ENCODE measurements at regions not wholly inside any gene's neighbourhood (a gene's known extent, or its start where the extent isn't known, plus 50 kb on each side); places are given as distances from the start of the nearest gene placed in this dataset.

DNA sequence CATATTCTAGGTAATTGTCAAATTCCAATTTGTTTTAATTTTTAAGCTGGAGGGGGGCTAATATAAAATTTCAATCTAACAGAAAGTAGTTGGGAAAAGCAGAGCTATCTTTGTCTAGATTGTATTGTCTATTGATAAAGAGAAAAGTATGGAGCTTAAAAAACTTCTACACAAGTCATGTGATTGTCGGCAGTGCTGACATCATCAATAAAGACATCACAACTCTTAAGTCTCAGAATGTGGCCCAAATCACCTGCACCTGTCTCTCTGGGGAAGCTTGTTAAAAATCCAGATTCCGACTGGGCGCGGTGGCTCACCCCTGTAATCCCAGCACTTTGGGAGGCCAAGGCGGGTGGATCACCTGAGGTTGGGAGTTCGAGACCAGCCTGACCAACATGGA, 333.8 kb downstream of the RASEF start:
- Histone ChIP-seq H3K36me3 (ENCODE audit: control insufficient read depth in 2 of 2, insufficient read depth in 2 of 2, low read length in 1 of 2) (no peaks in the 10 kb centered on the region), H3K4me3 (ENCODE audit: low read depth in 1 of 2, low read length in 2 of 2) (no peak overlapping the region), H3K27me3 (ENCODE audit: control insufficient read depth in 1 of 2, insufficient read depth in 2 of 2, low read length in 2 of 2) (no peaks in the 10 kb centered on the region), H3K4me1 (ENCODE audit: control insufficient read depth in 2 of 2, insufficient read depth in 2 of 2, low read length in 1 of 2) (no peaks in the 10 kb centered on the region), H3K9me3 (ENCODE audit: control insufficient read depth in 2 of 2, insufficient read depth in 1 of 2, low read depth in 1 of 2, low read length in 1 of 2) (no peaks in the 10 kb centered on the region), H3K27ac (ENCODE audit: low read depth in 2 of 2, low read length in 1 of 2) (no peak overlapping the region)
- WGBS, 2 donors = 92 to 93% methylated on average over 6 of the region's 6 CpGs

- Histone ChIP-seq H3K27ac (ENCODE audit: low read depth in 2 of 2, low read length in 1 of 2) (no peak overlapping the region), H3K4me1 (ENCODE audit: control insufficient read depth in 2 of 2, insufficient read depth in 2 of 2, low read length in 1 of 2) (no peaks in the 10 kb centered on the region), H3K4me3 (ENCODE audit: low read depth in 1 of 2, low read length in 2 of 2) (no peak overlapping the region), H3K9me3 (ENCODE audit: control insufficient read depth in 2 of 2, insufficient read depth in 1 of 2, low read depth in 1 of 2, low read length in 1 of 2) (no peaks in the 10 kb centered on the region), H3K36me3 (ENCODE audit: control insufficient read depth in 2 of 2, insufficient read depth in 2 of 2, low read length in 1 of 2) (no peaks in the 10 kb centered on the region), H3K27me3 (ENCODE audit: control insufficient read depth in 1 of 2, insufficient read depth in 2 of 2, low read length in 2 of 2) (no peaks in the 10 kb centered on the region)
- WGBS, 2 donors = 62 to 74% methylated on average over 1 of the region's 1 CpG
These were observed 332.9 kb downstream of the RASEF start for GRCh38 chr9:82729991-82730589.

- WGBS, 2 donors = 40 to 56% methylated on average over 3 of the region's 3 CpGs
- no peaks in the 10 kb centered on the region for H3K9me3 ChIP-seq (ENCODE audit: control insufficient read depth in 2 of 2, insufficient read depth in 1 of 2, low read depth in 1 of 2, low read length in 1 of 2)
- no peaks in the 10 kb centered on the region for H3K36me3 ChIP-seq (ENCODE audit: control insufficient read depth in 2 of 2, insufficient read depth in 2 of 2, low read length in 1 of 2)
- H3K27me3 ChIP-seq (ENCODE audit: control insufficient read depth in 1 of 2, insufficient read depth in 2 of 2, low read length in 2 of 2) = no peaks in the 10 kb centered on the region
- no peak overlapping the region for H3K4me3 ChIP-seq (ENCODE audit: low read depth in 1 of 2, low read length in 2 of 2)
- no peaks in the 10 kb centered on the region for H3K4me1 ChIP-seq (ENCODE audit: control insufficient read depth in 2 of 2, insufficient read depth in 2 of 2, low read length in 1 of 2)
- H3K27ac ChIP-seq (ENCODE audit: low read depth in 2 of 2, low read length in 1 of 2) = no peak overlapping the region
These were observed 330.0 kb downstream of the RASEF start for GRCh38 chr9:82732928-82733327.

- H3K4me1 ChIP-seq (ENCODE audit: control insufficient read depth in 2 of 2, insufficient read depth in 2 of 2, low read length in 1 of 2) = no peaks in the 10 kb centered on the region
- no peak overlapping the region for H3K4me3 ChIP-seq (ENCODE audit: low read depth in 1 of 2, low read length in 2 of 2)
- H3K36me3 ChIP-seq (ENCODE audit: control insufficient read depth in 2 of 2, insufficient read depth in 2 of 2, low read length in 1 of 2) = no peaks in the 10 kb centered on the region
- WGBS, 2 donors = 89 to 94% methylated on average over 4 of the region's 4 CpGs
- no peak overlapping the region for H3K27ac ChIP-seq (ENCODE audit: low read depth in 2 of 2, low read length in 1 of 2)
- H3K9me3 ChIP-seq (ENCODE audit: control insufficient read depth in 2 of 2, insufficient read depth in 1 of 2, low read depth in 1 of 2, low read length in 1 of 2) = no peaks in the 10 kb centered on the region
- no peaks in the 10 kb centered on the region for H3K27me3 ChIP-seq (ENCODE audit: control insufficient read depth in 1 of 2, insufficient read depth in 2 of 2, low read length in 2 of 2)
These were observed 326.8 kb downstream of the RASEF start for GRCh38 chr9:82736126-82736525.

GRCh38 chr9:82736701-82737100, 326.2 kb downstream of the RASEF start:
- H3K9me3 ChIP-seq (ENCODE audit: control insufficient read depth in 2 of 2, insufficient read depth in 1 of 2, low read depth in 1 of 2, low read length in 1 of 2) = no peaks in the 10 kb centered on the region
- no peaks in the 10 kb centered on the region for H3K36me3 ChIP-seq (ENCODE audit: control insufficient read depth in 2 of 2, insufficient read depth in 2 of 2, low read length in 1 of 2)
- no peak overlapping the region for H3K27ac ChIP-seq (ENCODE audit: low read depth in 2 of 2, low read length in 1 of 2)
- H3K4me1 ChIP-seq (ENCODE audit: control insufficient read depth in 2 of 2, insufficient read depth in 2 of 2, low read length in 1 of 2) = no peaks in the 10 kb centered on the region
- no peak overlapping the region for H3K4me3 ChIP-seq (ENCODE audit: low read depth in 1 of 2, low read length in 2 of 2)
- WGBS, 2 donors = 60 to 83% methylated on average over 2 of the region's 2 CpGs
- H3K27me3 ChIP-seq (ENCODE audit: control insufficient read depth in 1 of 2, insufficient read depth in 2 of 2, low read length in 2 of 2) = no peaks in the 10 kb centered on the region

DNA sequence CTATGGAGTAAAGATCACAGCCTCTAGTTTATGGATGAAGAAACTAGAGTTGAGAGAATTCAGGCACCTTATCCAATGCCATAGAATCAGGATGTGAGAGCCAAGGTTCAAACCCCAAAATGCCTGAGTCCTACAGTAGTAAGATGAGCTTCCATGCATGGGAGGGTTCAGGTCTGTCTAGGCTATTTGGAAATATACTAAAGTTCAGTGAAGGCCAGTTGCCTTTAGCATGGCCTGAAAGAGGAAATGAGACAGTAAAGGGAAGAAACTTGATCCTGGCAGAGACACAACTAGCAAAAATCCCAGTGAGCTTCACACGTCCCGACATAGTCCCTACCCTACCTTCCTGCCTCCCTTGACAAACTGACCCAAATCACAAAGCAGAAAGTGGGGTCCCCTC, 317.0 kb downstream of the RASEF start:
- H3K27me3 ChIP-seq (ENCODE audit: control insufficient read depth in 1 of 2, insufficient read depth in 2 of 2, low read length in 2 of 2) = no peaks in the 10 kb centered on the region
- H3K36me3 ChIP-seq (ENCODE audit: control insufficient read depth in 2 of 2, insufficient read depth in 2 of 2, low read length in 1 of 2) = no peaks in the 10 kb centered on the region
- no peak overlapping the region for H3K27ac ChIP-seq (ENCODE audit: low read depth in 2 of 2, low read length in 1 of 2)
- no peaks in the 10 kb centered on the region for H3K4me1 ChIP-seq (ENCODE audit: control insufficient read depth in 2 of 2, insufficient read depth in 2 of 2, low read length in 1 of 2)
- peaks cover 2 to 3% of the 10 kb centered on the region in 2 donors for H3K9me3 ChIP-seq (ENCODE audit: control insufficient read depth in 2 of 2, insufficient read depth in 1 of 2, low read depth in 1 of 2, low read length in 1 of 2)
- WGBS, 2 donors = 85 to 93% methylated on average over 2 of the region's 2 CpGs
- no peak overlapping the region for H3K4me3 ChIP-seq (ENCODE audit: low read depth in 1 of 2, low read length in 2 of 2)

DNA sequence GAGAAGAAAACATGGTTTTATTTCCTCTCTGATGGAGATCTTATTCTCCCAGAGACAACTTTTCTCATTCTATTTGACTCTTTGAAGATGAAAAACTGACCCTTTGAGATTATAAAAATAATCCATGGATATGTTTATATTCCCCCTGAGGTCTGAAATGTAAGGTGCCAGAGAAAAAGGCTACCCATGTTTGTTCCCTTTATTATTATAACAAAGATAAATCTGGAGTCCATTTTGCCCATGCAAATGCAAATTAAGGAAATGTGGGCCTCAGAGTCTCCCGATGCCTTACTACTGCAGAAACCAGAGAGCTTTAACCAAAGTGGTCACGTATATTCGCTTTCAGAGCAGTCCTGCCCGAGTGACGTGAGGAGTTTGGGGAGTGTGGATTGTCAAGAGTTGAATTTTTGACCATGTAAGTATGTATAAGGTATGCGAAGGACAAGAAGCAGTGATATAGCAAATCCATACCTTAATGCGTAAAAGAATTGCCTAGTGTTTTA, 312.5 kb downstream of the RASEF start:
- no peak overlapping the region for H3K27ac ChIP-seq (ENCODE audit: low read depth in 2 of 2, low read length in 1 of 2)
- WGBS, 2 donors = 85 to 86% methylated on average over 7 of the region's 7 CpGs

DNA sequence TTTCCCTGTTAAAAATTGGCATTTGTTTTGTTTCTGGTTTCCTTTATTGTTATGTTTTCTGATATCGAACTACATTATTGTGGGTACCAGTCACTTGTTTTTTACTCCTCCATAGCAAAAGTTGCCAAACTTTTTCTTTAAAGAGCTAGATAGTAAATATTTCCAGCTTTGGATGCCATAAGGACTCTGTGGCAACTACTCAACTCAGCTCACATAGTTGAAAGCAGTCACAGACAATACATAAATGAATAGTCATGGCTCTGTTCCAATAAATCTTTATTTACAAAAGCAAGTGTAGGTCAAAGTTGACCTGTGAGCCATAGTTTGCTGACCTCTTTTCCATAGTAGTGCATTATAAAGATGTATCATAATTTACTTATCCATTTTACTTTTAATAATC, 305.0 kb downstream of the RASEF start:
- Histone ChIP-seq H3K4me3 (ENCODE audit: low read depth in 1 of 2, low read length in 2 of 2) (no peak overlapping the region), H3K27ac (ENCODE audit: low read depth in 2 of 2, low read length in 1 of 2) (no peak overlapping the region), H3K4me1 (ENCODE audit: control insufficient read depth in 2 of 2, insufficient read depth in 2 of 2, low read length in 1 of 2) (no peaks in the 10 kb centered on the region), H3K9me3 (ENCODE audit: control insufficient read depth in 2 of 2, insufficient read depth in 1 of 2, low read depth in 1 of 2, low read length in 1 of 2) (no peaks in the 10 kb centered on the region), H3K36me3 (ENCODE audit: control insufficient read depth in 2 of 2, insufficient read depth in 2 of 2, low read length in 1 of 2) (no peaks in the 10 kb centered on the region), H3K27me3 (ENCODE audit: control insufficient read depth in 1 of 2, insufficient read depth in 2 of 2, low read length in 2 of 2) (no peaks in the 10 kb centered on the region)
- WGBS, 2 donors = 52 to 67% methylated on average over 1 of the region's 1 CpG

More for the DNA sequence above, 312.5 kb downstream of the RASEF start:
- no peak overlapping the region for H3K4me3 ChIP-seq (ENCODE audit: low read depth in 1 of 2, low read length in 2 of 2)
- H3K27me3 ChIP-seq (ENCODE audit: control insufficient read depth in 1 of 2, insufficient read depth in 2 of 2, low read length in 2 of 2) = no peaks in the 10 kb centered on the region
- H3K4me1 ChIP-seq (ENCODE audit: control insufficient read depth in 2 of 2, insufficient read depth in 2 of 2, low read length in 1 of 2) = no peaks in the 10 kb centered on the region
- H3K36me3 ChIP-seq (ENCODE audit: control insufficient read depth in 2 of 2, insufficient read depth in 2 of 2, low read length in 1 of 2) = no peaks in the 10 kb centered on the region
- peaks cover 2% of the 10 kb centered on the region in 2 donors for H3K9me3 ChIP-seq (ENCODE audit: control insufficient read depth in 2 of 2, insufficient read depth in 1 of 2, low read depth in 1 of 2, low read length in 1 of 2)

DNA sequence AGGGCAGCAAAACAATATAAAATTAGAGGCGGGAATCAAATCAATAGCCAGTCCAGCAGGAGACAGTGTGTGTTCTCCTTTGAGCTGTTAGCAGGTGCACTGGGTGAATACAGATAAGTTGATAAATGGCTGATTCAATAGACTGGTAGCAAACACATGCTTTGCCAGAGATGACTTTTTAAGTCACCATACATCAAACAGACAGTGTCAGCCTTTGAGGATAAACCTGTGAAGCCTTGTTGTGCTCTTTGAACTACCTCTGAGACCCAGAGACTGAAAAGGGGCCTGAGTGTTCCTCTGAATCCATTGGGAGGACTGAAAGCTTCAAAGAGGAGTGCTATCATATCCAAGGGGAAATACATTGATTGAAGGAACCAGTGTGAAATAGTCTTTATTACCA, 301.9 kb downstream of the RASEF start:
- H3K9me3 ChIP-seq (ENCODE audit: control insufficient read depth in 2 of 2, insufficient read depth in 1 of 2, low read depth in 1 of 2, low read length in 1 of 2) = no peaks in the 10 kb centered on the region
- WGBS, 2 donors = 56 to 88% methylated on average over 1 of the region's 1 CpG
- H3K27me3 ChIP-seq (ENCODE audit: control insufficient read depth in 1 of 2, insufficient read depth in 2 of 2, low read length in 2 of 2) = no peaks in the 10 kb centered on the region
- no peak overlapping the region for H3K4me3 ChIP-seq (ENCODE audit: low read depth in 1 of 2, low read length in 2 of 2)
- no peak overlapping the region for H3K27ac ChIP-seq (ENCODE audit: low read depth in 2 of 2, low read length in 1 of 2)
- no peaks in the 10 kb centered on the region for H3K4me1 ChIP-seq (ENCODE audit: control insufficient read depth in 2 of 2, insufficient read depth in 2 of 2, low read length in 1 of 2)
- H3K36me3 ChIP-seq (ENCODE audit: control insufficient read depth in 2 of 2, insufficient read depth in 2 of 2, low read length in 1 of 2) = no peaks in the 10 kb centered on the region

DNA sequence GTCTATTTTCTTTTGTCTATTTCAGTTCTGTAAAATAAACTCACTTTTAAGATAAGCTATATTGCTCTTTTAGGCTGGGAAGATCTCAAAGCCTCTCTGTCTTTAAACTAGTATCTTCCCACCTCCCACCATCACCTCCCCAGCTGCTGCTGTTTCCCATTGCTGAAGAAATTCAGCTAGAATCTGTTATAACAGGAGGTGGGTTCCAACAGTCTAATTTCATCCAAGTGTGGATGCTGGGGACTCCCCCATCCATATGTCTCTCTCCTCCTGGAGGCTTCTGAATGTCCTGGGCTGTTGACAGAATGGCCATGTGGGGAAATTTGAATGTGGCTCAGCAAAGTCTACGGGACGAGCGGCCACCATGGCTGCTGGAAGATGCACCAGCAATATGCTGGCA, 301.0 kb downstream of the RASEF start:
- Histone ChIP-seq H3K27me3 (ENCODE audit: control insufficient read depth in 1 of 2, insufficient read depth in 2 of 2, low read length in 2 of 2) (no peaks in the 10 kb centered on the region), H3K36me3 (ENCODE audit: control insufficient read depth in 2 of 2, insufficient read depth in 2 of 2, low read length in 1 of 2) (no peaks in the 10 kb centered on the region), H3K27ac (ENCODE audit: low read depth in 2 of 2, low read length in 1 of 2) (no peak overlapping the region), H3K9me3 (ENCODE audit: control insufficient read depth in 2 of 2, insufficient read depth in 1 of 2, low read depth in 1 of 2, low read length in 1 of 2) (no peaks in the 10 kb centered on the region), H3K4me1 (ENCODE audit: control insufficient read depth in 2 of 2, insufficient read depth in 2 of 2, low read length in 1 of 2) (no peaks in the 10 kb centered on the region), H3K4me3 (ENCODE audit: low read depth in 1 of 2, low read length in 2 of 2) (no peak overlapping the region)
- WGBS, 2 donors = 92 to 93% methylated on average over 3 of the region's 3 CpGs
